Erythroblast (primary cell): ENCODE measurements at regions not wholly inside any gene's neighbourhood (a gene's known extent, or its start where the extent isn't known, plus 50 kb on each side); places are given as distances from the start of the nearest gene placed in this dataset.

Experiments
- GATA1 ChIP-seq: IDR thresholded peaks from 2 replicates; pipeline ENCODE4 v1.6.1; 2011; ENCODE audit warnings: low read depth, mild to moderate bottlenecking, control low read depth, low read length, moderate library complexity
- POLR2A ChIP-seq: IDR thresholded peaks from 2 replicates; pipeline ENCODE4 v1.6.1; 2011; ENCODE audit warnings: mild to moderate bottlenecking, low read length

DNA sequence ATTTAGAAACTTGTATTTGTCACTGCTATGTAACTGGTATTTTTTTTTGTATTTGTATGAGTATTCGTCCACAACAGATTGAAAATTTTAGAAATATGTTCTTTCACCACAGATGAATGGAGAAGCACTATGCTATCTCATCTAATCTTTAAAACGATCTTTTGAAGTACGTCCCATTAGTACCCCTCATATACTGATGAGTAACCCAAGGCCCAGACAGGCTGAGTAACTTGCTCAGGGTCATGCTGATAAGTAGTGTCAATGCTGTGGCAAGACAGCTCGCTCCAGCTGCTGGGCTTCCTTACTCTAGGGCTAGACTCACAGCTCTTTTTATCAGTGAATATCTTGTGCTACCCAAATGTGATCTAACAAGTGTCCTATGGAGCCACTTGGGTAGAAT is 154.2 kb downstream of the SUCLA2 start:
- TF ChIP-seq POLR2A (no peak), GATA1 (no peak)
